ENCODE measurements at regions not wholly inside any gene's neighbourhood (a gene's known extent, or its start where the extent isn't known, plus 50 kb on each side); places are given as distances from the start of the nearest gene placed in this dataset.

- DNase-seq: no peak
These were observed 709.2 kb downstream of the DSC3 start for GRCh38 chr18:30333310-30333709.

DNA sequence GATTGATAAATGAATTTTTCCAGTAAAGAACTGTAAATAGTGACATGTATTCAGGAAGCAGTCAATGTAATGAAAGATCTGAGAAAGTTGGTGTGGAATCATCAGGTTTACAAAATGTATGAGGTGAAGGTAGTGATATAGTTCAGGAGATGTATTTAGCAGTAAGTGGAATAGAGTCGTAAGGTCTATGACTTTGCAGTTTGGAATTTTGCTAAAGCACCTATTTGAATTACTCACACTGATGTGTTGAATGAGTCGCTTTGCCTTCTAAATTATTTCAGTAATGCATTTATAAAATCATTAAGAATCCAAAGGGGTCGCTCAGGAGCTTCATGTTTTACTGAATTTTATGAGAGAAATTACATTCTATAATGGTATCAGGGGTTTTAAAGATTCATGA, 713.7 kb downstream of the DSC3 start:
- DNase-seq: no peak

- no peak for DNase-seq
These were observed 740.4 kb downstream of the DSC3 start for GRCh38 chr18:30302181-30302580.

DNA sequence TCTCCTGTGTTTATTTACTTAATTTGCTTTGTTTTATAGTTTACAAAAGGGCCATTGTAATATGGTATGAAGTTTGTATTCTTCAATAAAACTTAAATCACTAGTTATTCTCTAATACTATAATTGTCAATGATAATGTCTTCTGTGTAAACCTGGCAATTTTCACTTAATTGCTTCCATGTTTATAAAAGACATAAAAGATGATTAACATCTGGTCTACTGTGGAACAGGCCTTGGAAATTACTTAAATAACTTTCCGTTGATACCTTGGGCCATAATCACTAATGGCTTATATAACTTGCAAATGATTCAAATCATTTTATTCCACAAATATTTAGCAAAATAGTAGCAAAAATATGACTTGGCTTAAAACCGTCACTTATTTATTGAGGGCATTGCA, 743.8 kb downstream of the DSC3 start:
- DNase-seq: no peak

DNA sequence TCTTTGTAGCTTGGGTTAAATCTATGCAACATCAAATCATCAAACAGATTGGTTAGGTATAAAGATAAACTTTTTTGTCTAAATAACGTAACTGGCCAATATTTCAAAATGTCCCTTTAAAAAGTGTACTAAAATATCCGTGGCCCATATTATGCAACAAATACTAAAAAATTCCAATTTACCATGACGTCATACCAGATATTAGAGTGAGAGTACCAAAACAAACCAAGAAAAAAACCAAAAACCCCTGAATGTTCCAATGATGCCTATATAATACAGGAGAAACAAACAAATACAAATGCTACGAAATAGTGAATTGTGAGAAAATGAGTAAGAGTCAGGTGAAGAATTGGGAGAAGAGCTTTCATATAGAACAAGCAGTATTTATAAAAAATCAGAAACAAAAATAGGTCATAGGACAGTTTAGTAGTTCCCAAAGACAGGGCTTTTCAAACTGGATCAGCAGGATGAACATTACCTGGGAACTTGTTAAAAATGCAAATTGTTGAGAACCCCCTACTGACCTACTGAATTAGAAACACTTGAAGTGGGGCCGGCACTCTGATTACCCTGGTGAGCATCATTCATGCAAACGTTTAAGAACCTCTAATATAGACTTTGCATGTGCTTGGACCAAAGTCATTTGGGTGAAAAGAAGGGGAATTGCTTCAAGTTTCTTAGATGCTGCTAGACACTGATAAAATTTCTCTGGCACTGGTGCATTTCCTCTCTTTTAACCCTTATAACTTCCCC, 753.7 kb downstream of the DSC3 start:
- DNase-seq: no peak

DNA sequence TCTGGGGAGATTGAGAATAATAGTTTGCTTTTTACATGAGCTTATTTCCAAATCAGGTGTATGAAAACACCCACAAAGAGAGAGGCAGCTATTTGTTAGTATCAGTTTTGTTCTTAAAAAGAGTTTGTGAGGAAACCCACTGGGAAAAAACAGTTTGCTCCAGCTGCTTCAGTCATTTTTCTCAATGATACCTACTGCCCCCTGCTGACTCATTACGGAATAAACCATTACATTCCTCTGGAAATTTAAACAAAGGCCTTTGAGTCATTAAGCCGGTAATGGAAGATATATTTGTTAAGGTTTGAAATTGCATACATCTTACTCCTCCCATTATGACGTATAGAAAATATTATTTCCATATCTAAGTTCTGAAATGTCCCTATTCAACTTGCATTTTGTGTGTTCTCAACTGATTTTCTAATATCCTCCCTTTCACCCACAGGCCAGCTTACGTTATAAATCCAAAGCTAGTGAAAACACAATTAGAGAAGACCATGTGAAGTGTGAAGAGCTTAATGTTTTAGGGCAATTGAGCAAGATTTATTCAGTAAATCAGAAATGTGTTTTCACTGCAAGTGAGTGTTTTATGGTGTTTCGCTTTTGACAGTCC, 761.6 kb downstream of the DSC3 start:
- DNase-seq: no peak

DNA sequence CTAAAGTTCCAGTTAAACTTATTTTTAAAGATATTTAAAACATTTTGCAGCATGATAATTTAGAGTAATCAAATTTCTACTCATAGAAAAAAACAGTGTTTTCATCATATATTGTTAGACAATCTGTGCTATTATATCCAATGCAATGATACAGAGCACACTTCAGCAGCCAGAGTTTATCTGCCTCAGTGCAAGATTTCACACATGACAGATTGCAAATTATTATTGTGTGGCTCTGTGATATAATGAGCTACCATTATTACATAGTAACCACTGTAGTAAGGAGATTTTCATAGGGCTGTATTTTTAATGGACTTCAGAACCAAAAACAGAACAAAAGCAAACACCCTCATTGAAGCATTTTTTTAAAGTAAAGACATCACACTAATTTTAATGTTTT, 762.4 kb downstream of the DSC3 start:
- DNase-seq: no peak

GRCh38 chr18:30277676-30278075, 764.9 kb downstream of the DSC3 start:
- no peak for DNase-seq

DNA sequence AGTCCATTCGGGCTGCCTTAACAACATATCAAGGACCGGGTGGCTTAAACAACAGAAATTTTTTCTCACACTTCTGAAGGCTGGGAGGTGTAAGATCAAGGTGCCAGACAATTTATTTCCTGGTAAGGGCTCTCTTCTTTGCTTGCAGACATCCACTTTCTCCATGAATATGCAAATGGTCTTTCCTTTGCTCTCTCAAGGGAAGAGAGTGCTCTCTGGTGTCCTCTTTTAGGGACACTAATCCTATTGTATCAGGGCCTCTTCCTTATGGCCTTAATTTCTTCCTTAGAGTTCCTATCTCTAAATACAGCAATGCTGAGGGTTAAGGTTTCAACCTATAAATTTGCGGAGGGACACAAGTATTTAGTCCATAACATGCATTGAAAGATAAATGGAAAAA, 770.8 kb downstream of the DSC3 start:
- DNase-seq: no peak

GRCh38 chr18:30265190-30265589, 777.4 kb downstream of the DSC3 start:
- DNase-seq: no peak

GRCh38 chr18:30254331-30254730, 788.2 kb downstream of the DSC3 start:
- DNase-seq: no peak

DNA sequence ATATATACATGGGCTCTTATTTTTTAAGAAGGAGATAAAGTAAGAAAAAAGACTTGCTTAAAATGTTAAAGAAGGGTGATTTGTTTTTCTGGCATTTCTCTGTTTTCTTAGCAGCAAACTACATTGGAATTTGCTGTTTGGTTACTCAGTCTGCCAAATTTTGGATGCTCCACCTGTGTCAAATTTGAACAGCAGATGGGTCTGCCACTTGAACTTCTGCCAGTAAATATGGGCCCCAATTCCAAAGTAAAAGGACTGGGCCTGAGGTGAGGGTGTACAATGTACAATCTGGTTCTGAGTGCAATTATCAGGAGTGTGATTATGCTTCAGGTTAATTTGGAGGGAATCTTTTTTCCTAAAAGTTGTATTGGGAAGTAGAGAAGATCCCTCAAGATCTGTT, 794.5 kb downstream of the DSC3 start:
- no peak for DNase-seq

- DNase-seq: no peak
These were observed 796.6 kb downstream of the DSC3 start for GRCh38 chr18:30245766-30246455.

- no peak for DNase-seq
These were observed 807.8 kb downstream of the DSC3 start for GRCh38 chr18:30234755-30235154.

DNA sequence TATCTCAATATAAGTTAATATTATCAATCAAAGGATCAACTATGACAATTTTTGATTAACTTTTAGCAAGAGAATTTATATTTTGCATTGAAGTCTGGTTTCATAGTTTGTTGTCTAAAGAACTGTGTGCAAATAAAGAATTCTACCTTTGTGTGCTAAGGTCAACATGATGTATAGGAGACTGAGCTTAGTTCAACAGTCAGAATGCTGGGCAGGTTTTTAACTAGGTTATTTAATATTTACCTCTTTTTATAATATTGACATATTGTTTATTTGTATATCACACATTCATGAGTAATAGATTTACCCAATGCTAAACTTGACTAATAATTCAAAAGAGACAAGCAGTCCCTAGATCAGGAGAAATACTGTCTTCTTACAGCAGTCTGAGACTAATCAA, 831.4 kb downstream of the DSC3 start:
- no peak for DNase-seq

DNA sequence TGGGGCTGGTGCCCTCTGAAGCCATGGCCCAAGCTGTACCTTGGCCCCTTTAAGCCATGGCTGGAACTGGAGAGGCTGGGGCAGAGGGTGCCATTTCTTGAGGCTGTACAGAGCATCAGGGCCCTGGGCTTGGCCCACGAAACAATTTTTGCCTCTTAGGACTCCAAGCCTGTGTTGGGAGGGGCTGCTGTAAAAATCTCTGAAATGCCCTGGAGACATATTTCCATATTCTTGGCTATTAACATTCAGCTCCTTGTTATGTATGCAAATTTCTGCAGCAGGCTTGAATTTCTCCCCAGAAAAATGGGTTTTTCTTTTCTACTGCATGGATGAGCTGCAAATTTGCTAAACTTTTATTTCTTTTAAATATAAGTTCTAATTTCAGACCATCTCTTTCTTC, 834.0 kb downstream of the DSC3 start:
- no peak for DNase-seq

- no peak for DNase-seq
These were observed 850.3 kb downstream of the DSC3 start for GRCh38 chr18:30192216-30192615.

DNA sequence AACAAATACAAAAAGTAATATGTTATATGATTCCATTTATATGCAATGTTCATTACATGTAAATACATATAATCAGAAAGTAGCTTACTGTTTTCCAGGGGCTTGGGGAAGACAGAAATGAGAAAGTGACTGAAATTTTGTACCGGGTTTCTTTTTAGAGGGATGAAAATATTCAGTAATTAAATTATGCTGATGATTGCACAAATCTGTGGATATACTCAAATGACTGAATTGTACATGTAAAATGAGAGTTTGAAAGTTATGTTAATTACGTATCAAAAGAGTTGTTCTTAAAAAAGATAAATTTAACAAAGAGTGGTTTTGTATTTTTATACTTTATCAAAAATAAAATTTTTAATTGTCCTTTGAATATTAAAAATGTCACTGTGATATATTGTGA, 856.3 kb downstream of the DSC3 start:
- DNase-seq: no peak

GRCh38 chr18:30177056-30177455, 865.5 kb downstream of the DSC3 start:
- no peak for DNase-seq

DNA sequence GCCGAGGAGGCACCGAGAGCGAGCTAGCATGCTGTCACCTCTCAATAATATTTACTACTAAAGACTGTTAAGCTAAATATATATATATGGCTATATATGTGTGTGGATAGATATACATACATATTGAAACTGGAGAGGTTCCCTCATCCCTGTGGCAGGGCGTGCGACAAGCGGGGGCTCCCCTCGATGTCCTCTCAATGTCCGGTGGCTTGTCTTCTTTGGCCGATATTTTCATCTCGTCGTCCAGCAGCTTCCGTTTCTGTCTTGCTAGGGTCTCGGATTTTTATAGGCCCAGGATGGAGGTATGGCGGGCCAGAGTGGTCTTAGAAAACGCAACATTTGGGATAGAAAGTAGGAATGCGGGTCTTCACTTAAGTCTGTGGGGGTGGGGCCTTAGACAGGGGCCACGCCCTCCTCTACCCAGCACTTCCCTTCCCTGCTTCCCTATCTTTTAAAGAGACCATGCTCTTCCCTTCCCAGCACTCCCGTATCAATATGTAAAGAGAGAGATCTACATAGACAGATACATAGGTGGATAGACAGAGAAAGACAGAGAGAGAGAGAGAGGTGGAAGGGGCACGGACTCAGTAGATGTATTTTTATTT, 866.8 kb downstream of the DSC3 start:
- no peak for DNase-seq

DNA sequence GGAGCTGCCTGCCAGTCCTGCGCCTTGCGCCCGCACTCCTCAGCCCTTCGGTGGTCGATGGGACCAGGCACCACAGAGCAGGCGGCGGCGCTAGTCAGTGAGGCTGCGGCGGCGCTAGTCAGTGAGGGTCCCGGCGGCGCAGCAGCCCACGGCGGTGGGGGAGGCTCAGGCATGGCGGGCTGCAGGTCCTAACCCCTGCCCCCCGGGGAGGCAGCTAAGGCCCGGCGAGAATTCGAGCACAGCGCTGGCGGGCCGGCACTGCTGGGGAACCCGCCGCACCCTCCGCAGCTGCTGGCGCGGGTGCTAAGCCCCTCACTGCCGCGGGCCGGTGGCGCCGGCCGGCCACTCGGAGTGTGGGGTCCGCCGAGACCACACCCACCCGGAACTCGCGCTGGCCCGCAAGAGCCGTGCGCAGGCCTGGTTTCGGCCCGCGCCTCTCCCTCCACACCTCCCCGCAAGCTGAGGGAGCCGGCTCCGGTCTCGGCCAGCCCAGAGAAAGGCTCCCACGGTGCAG, 867.4 kb downstream of the DSC3 start:
- DNase-seq: no peak

DNA sequence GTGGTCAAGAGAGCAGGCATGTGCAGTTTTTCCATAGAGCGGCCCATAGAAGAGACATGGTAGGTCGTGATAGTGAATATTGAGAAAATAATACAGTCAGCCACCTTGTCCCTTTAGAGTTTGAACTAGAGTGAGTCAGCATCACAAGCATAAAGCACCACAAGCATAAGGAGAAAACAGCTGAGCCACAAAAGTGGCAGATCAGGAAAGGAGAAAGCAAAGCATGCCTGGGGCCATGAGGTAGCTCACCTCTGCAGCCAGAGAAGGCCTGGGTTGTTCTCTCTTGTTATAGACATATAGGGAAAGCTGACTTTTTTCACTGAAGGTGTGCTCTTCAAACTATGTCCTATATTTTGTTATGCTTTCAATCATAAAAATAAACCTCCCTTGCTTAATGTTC, 879.0 kb downstream of the DSC3 start:
- no peak for DNase-seq

- no peak for DNase-seq
These were observed 882.4 kb downstream of the DSC3 start for GRCh38 chr18:30160124-30160523.

Data from occipital lobe (tissue), 1 donor.